Spleen (tissue), 11 donors: ENCODE measurements at regions not wholly inside any gene's neighbourhood (a gene's known extent, or its start where the extent isn't known, plus 50 kb on each side); places are given as distances from the start of the nearest gene placed in this dataset.
"Not testable (repeated sequence)": the region's sequence is repeated elsewhere in the genome, so short reads cannot be mapped to it uniquely, and the experiment has no call there.

ENCODE experiments used
- DNase-seq: peaks from one replicate; pipeline ENCODE4 v3.0.0-alpha.2; 2020
- H3K27ac ChIP-seq, 8 donors: fragments of 200-600 bp; sonication (generic) in 7 of 8; 1 replicate in 4 of 8; 2 replicates in 4 of 8; pipeline versions ENCODE4 v1.5.0 to v1.8.0; 2016 to 2021; ENCODE audit warnings: inconsistent platforms in 4 of 8, mild to moderate bottlenecking in 4 of 8, moderate library complexity in 1 of 8
- H3K27me3 ChIP-seq, 7 donors: fragments of 200-600 bp; sonication (generic) in 6 of 7; replicated peaks in 1 of 7; 1 replicate in 4 of 7; 2 replicates in 3 of 7; pipeline versions ENCODE4 v1.5.0 to v1.8.0; 2016 to 2021; ENCODE audit warnings: inconsistent platforms in 3 of 7, mild to moderate bottlenecking in 1 of 7
- H3K36me3 ChIP-seq, 6 donors: fragments of 200-600 bp; sonication (generic) in 5 of 6; 1 replicate in 4 of 6; 2 replicates in 2 of 6; pipeline versions ENCODE4 v1.5.0 to v1.8.0; 2016 to 2021; ENCODE audit warnings: inconsistent platforms in 2 of 6
- H3K4me1 ChIP-seq, 6 donors: fragments of 200-600 bp; sonication (generic) in 5 of 6; 1 replicate in 3 of 6; 2 replicates in 3 of 6; pipeline versions ENCODE4 v1.5.0 to v1.8.0; 2016 to 2021; ENCODE audit warnings: inconsistent platforms in 3 of 6
- H3K4me3 ChIP-seq, 8 donors: fragments of 200-600 bp; sonication (generic) in 7 of 8; 1 replicate in 4 of 8; 2 replicates in 4 of 8; pipeline versions ENCODE4 v1.5.0 to v1.8.0; 2016 to 2021; ENCODE audit warnings: inconsistent platforms in 4 of 8, mild to moderate bottlenecking in 4 of 8, moderate library complexity in 2 of 8
- H3K9me3 ChIP-seq, 8 donors: fragments of 200-600 bp; sonication (generic) in 7 of 8; 1 replicate in 4 of 8; 2 replicates in 4 of 8; pipeline versions ENCODE4 v1.5.0 to v1.8.0; 2016 to 2021; ENCODE audit warnings: inconsistent platforms in 4 of 8
- CTCF ChIP-seq, 11 experiments: fragments of 200-600 bp in 7 of 11; fragments of 450-650 bp in 4 of 11; sonication (generic) in 4 of 11; IDR thresholded peaks in 8 of 11; conservative IDR thresholded peaks in 3 of 11; 1 replicate in 7 of 11; 2 replicates in 4 of 11; pipeline versions ENCODE4 v1.4.0 to v1.8.0; 2016 to 2021; ENCODE audit warnings: antibody characterized with exemption in 11 of 11, inconsistent platforms in 4 of 11, mild to moderate bottlenecking in 1 of 11
- POLR2A ChIP-seq, 3 donors: fragments of 450-650 bp; IDR thresholded peaks; one replicate each; pipeline ENCODE4 v1.5.1; 2017; ENCODE audit warnings: antibody characterized with exemption in 3 of 3, mild to moderate bottlenecking in 1 of 3
- POLR2AphosphoS5 ChIP-seq, 3 donors: sonication (generic); formaldehyde crosslinking; IDR thresholded peaks; one replicate each; pipeline ENCODE4 v1.5.1; 2017; ENCODE audit warnings: antibody characterized with exemption in 3 of 3
- WGBS, 5 donors: extraction: QIAGEN DNeasy Blood & Tissue Kit in 3 of 5; methylation state at CpG; one replicate each; pipeline versions ENCODE4 v1.1.5 to v1.1.7; 2013 to 2018; 5-methylcytosine and 5-hydroxymethylcytosine counted together
- intact Hi-C: fragments of 100-400 bp; cut with DNase I; formaldehyde crosslinking; loops from one replicate; pipeline ENCODE4 v1.15.0; 2023; ENCODE audit warnings: low total_unique reads
- donor health status: healthy with polysubstance abuse.
- donor health status: DM: no; HTN: no; CAD: no; lungs with moderate emphysema.
- donor health status: DM: no; HTN: no; CAD: no.
- donor health status: Bipolar disorder and iron deficiency.
- donor health status: healthy.
- donor health status: DM: no; HTN: no; CAD: no.
- donor health status: DM: yes; HTN: yes; CAD: no.

GRCh38 chr13:81171065-81171647 lies 830.2 kb upstream of the SPRY2 start:
- intact Hi-C loops: no loop called here
- TF ChIP-seq POLR2AphosphoS5 (IDR thresholded peaks at IDR 0.05) (no peak), CTCF (IDR thresholded peaks at IDR 0.05 in 8 of 11, conservative IDR thresholded peaks at IDR 0.05 in 3 of 11) (peak in 6 of 11 experiments; percentile 7 to 38 (median 28)), POLR2A (IDR thresholded peaks at IDR 0.05) (no peak)
- Histone ChIP-seq H3K27ac (no peak overlapping the region), H3K36me3 (no peaks in the 10 kb centered on the region), H3K9me3 (no peaks in the 10 kb centered on the region), H3K4me1 (no peaks in the 10 kb centered on the region), H3K4me3 (no peak overlapping the region), H3K27me3 (no peaks in the 10 kb centered on the region)
- DNase-seq: no peak
- 23 to 36% (median 29%) methylated on average over 3 of the region's 3 CpGs for WGBS, 5 donors

- H3K4me3 ChIP-seq, DNase-seq, H3K27ac ChIP-seq, H3K27me3 ChIP-seq, H3K4me1 ChIP-seq, H3K36me3 ChIP-seq, H3K9me3 ChIP-seq, intact Hi-C loops: not testable (repeated sequence)
- 83 to 95% (median 91%) methylated on average over 1 of the region's 1 CpG for WGBS, 5 donors
These were observed 822.9 kb upstream of the SPRY2 start for GRCh38 chr13:81163823-81164222.

GRCh38 chr13:81153478-81153877 lies 812.6 kb upstream of the SPRY2 start:
- intact Hi-C loops: no loop called here
- no peaks in the 10 kb centered on the region for H3K36me3 ChIP-seq
- H3K9me3 ChIP-seq: no peaks in the 10 kb centered on the region
- TF ChIP-seq CTCF (IDR thresholded peaks at IDR 0.05 in 8 of 11, conservative IDR thresholded peaks at IDR 0.05 in 3 of 11): no peak
- TF ChIP-seq POLR2A (IDR thresholded peaks at IDR 0.05): no peak
- TF ChIP-seq POLR2AphosphoS5 (IDR thresholded peaks at IDR 0.05): no peak
- H3K27ac ChIP-seq: no peak overlapping the region
- no peak overlapping the region for H3K4me3 ChIP-seq
- no peaks in the 10 kb centered on the region for H3K27me3 ChIP-seq
- no peaks in the 10 kb centered on the region for H3K4me1 ChIP-seq
- WGBS, 5 donors: 86 to 96% (median 91%) methylated on average over 2 of the region's 2 CpGs
- DNase-seq: no peak

GRCh38 chr13:81148822-81149221 lies 807.9 kb upstream of the SPRY2 start:
- WGBS, 5 donors: 60 to 72% (median 64%) methylated on average over 2 of the region's 2 CpGs
- TF ChIP-seq POLR2AphosphoS5 (IDR thresholded peaks at IDR 0.05) (no peak), CTCF (IDR thresholded peaks at IDR 0.05 in 8 of 11, conservative IDR thresholded peaks at IDR 0.05 in 3 of 11) (no peak), POLR2A (IDR thresholded peaks at IDR 0.05) (no peak)
- H3K27ac ChIP-seq: no peak overlapping the region
- H3K27me3 ChIP-seq: no peaks in the 10 kb centered on the region
- no peaks in the 10 kb centered on the region for H3K36me3 ChIP-seq
- intact Hi-C loops: no loop called here
- no peak overlapping the region for H3K4me3 ChIP-seq
- no peak for DNase-seq
- no peaks in the 10 kb centered on the region for H3K9me3 ChIP-seq
- H3K4me1 ChIP-seq: no peaks in the 10 kb centered on the region

- H3K27ac ChIP-seq, H3K9me3 ChIP-seq, H3K4me1 ChIP-seq, H3K36me3 ChIP-seq, H3K27me3 ChIP-seq, H3K4me3 ChIP-seq, intact Hi-C loops, DNase-seq: not testable (repeated sequence)
- WGBS, 5 donors: 87 to 90% (median 88%) methylated on average over 12 of the region's 12 CpGs
These were observed 805.6 kb upstream of the SPRY2 start for GRCh38 chr13:81146576-81146975.
